ENCODE measurements at regions not wholly inside any gene's neighbourhood (a gene's known extent, or its start where the extent isn't known, plus 50 kb on each side); places are given as distances from the start of the nearest gene placed in this dataset.
"Not testable (repeated sequence)": the region's sequence is repeated elsewhere in the genome, so short reads cannot be mapped to it uniquely, and the experiment has no call there.

DNA sequence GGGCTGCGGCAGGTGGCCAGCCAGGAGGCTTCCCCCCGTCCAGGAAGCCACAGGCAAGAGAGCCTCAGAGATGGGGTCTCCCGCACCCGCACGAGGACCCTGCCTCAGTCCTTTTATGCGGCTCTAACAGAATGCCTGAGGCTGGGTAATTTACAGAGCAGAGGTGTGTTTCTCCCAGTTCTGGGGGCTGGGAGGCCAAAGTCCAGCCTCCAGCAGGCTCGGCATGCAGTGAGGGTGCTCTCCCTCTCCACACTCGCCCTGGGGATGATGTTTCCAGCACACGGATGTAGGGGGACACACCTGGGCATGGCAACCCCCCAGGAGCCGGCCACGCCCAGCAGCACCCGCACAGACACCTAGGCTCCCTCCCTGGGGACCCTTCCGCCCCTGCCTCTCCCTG lies 95.4 kb upstream of the PPP1R26 start:
- H3K4me3 ChIP-seq = no peak overlapping the region
- peaks cover 0 to 16% of the 10 kb centered on the region in 2 donors for H3K27me3 ChIP-seq
- intact Hi-C loops (cut with DNase I) = no loop called here
- no peaks in the 10 kb centered on the region for H3K36me3 ChIP-seq
- H3K27ac ChIP-seq = no peak overlapping the region
- no peaks in the 10 kb centered on the region for H3K4me1 ChIP-seq
- TF ChIP-seq, protein P1, sequence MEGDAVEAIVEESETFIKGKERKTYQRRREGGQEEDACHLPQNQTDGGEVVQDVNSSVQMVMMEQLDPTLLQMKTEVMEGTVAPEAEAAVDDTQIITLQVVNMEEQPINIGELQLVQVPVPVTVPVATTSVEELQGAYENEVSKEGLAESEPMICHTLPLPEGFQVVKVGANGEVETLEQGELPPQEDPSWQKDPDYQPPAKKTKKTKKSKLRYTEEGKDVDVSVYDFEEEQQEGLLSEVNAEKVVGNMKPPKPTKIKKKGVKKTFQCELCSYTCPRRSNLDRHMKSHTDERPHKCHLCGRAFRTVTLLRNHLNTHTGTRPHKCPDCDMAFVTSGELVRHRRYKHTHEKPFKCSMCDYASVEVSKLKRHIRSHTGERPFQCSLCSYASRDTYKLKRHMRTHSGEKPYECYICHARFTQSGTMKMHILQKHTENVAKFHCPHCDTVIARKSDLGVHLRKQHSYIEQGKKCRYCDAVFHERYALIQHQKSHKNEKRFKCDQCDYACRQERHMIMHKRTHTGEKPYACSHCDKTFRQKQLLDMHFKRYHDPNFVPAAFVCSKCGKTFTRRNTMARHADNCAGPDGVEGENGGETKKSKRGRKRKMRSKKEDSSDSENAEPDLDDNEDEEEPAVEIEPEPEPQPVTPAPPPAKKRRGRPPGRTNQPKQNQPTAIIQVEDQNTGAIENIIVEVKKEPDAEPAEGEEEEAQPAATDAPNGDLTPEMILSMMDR (IDR thresholded peaks at IDR 0.05) = no peak
- peaks cover 0 to 1% of the 10 kb centered on the region in 2 donors for H3K9me3 ChIP-seq
- ATAC-seq = no peak
- peak in 1 of 4 donors; percentile 28 for DNase-seq

DNA sequence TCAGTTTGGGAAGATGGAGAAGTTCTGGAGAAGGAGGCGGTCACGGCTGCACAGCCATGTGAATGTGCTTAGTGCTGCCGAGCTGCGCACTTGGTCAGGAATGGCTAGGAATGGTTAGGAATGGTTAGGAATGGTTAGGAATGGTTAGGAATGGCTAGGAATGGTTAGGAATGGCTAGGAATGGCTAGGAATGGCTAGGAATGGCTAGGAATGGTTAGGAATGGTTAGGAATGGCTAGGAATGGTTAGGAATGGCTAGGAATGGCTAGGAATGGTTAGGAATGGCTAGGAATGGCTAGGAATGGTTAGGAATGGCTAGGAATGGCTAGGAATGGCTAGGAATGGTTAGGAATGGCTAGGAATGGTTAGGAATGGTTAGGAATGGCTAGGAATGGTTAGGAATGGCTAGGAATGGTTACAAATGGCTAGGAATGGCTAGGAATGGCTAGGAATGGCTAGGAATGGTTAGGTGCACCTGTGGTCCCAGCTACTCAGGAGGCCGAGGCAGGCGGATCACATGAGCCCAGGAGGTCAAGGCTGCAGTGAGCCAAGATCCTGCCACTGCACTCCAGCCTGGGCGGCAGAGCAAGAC lies 94.7 kb upstream of the PPP1R26 start:
- H3K9me3 ChIP-seq; H3K4me3 ChIP-seq; DNase-seq; H3K4me1 ChIP-seq; ATAC-seq; H3K27ac ChIP-seq; intact Hi-C loops (cut with DNase I); H3K36me3 ChIP-seq: not testable (repeated sequence)
- peaks cover 0 to 16% of the 10 kb centered on the region in 2 donors for H3K27me3 ChIP-seq

DNA sequence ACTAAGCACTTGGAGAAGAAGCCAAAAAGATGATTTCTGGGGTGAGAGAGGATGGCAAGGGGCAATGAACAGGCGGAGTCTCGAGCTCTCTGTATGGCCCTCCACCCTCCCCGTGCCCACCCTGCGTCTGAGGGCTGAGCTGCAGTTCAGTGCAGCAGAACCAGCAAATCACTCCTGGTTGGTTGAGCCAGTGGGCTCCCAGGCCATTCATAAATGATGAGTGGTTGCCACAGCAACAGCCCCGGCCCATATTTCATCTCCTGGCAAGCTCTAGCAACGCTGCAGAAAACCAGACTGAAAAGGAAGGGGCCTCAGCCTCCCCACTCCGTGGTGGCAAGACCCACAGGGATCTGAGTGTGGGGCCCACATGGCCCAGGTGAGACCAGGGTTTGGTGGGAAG lies 93.8 kb upstream of the PPP1R26 start:
- ATAC-seq (no peak), DNase-seq (peak in 1 of 4 donors; percentile 23)
- intact Hi-C loops (cut with DNase I) = no loop called here
- no peaks in the 10 kb centered on the region for H3K4me1 ChIP-seq
- TF ChIP-seq, protein P1 (IDR thresholded peaks at IDR 0.05) = no peak
- H3K9me3 ChIP-seq = no peaks in the 10 kb centered on the region
- no peak overlapping the region for H3K4me3 ChIP-seq
- H3K27me3 ChIP-seq = peaks cover 0 to 16% of the 10 kb centered on the region in 2 donors
- no peak overlapping the region for H3K27ac ChIP-seq
- no peaks in the 10 kb centered on the region for H3K36me3 ChIP-seq

DNA sequence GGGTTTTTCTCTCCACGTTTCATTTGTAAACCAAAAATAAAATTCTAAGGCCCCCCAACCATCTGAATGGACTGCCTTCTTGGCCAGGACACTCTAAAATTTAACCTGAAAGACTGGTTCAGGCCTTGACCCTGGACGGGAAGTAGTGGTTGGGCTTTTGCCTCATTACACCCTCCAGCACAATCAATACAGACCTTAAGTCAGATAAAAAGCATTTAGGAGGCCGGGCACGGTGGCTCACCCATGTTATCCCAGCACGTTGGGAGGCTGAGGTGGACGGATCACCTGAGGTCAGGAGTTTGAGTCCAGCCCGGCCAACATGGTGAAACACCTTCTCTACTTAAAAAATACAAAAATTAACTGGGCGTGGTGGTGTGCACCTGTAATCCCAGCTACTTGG lies 91.6 kb upstream of the PPP1R26 start:
- intact Hi-C loops (cut with DNase I) = no loop called here
- Histone ChIP-seq H3K36me3 (no peaks in the 10 kb centered on the region), H3K4me1 (no peaks in the 10 kb centered on the region), H3K27me3 (peaks cover 0 to 19% of the 10 kb centered on the region in 2 donors), H3K9me3 (no peaks in the 10 kb centered on the region), H3K27ac (no peak overlapping the region), H3K4me3 (no peak overlapping the region)
- DNase-seq (no peak), ATAC-seq (no peak)
- TF ChIP-seq, protein P1 (IDR thresholded peaks at IDR 0.05) = no peak

DNA sequence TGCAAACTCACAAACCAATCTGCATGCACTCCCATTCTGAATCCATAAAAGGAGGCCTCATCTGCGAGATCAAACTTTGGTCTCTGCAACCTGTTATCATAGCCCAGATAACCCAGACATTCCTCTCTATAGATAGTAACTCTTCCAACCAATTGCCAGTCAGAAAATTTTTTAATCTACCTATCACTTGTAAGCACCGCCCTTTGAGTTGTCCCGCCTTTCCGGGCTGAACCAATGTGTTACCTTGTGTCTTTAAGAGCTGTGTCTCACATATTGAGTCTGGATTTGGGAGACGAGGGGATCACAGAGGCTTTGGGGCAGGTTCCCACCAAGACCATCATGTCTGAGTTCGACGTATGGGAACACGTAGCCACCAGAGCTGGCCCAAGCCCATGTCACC lies 91.1 kb upstream of the PPP1R26 start:
- H3K4me3 ChIP-seq = no peak overlapping the region
- ATAC-seq = no peak
- no peak overlapping the region for H3K27ac ChIP-seq
- TF ChIP-seq, protein P1 (IDR thresholded peaks at IDR 0.05) = no peak
- intact Hi-C loops (cut with DNase I) = no loop called here
- no peaks in the 10 kb centered on the region for H3K36me3 ChIP-seq
- H3K9me3 ChIP-seq = no peaks in the 10 kb centered on the region
- DNase-seq = no peak
- peaks cover 0 to 22% of the 10 kb centered on the region in 2 donors for H3K27me3 ChIP-seq
- H3K4me1 ChIP-seq = no peaks in the 10 kb centered on the region

DNA sequence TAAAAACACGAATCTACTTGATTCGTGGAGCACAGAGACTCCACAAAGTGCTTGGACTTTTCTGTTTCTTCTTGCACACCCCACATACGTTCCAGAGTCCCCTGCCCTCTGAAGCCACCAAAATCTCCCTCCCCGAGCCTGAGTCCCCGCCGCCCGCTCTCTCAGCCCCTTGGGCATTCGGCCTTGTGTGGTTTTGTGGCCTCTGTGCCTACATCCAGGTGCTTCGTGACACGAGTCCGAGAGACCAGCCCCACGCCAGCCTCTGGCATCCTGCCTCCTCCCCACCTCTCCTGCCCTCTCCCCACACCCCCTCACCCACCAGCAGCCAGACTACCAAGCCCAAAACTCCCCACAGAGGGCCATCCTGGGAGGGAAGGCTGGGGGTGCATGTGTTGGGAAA lies 87.8 kb upstream of the PPP1R26 start:
- no peak overlapping the region for H3K27ac ChIP-seq
- H3K4me3 ChIP-seq = no peak overlapping the region
- ATAC-seq (no peak), DNase-seq (no peak)
- H3K4me1 ChIP-seq = no peaks in the 10 kb centered on the region
- peaks cover 0 to 9% of the 10 kb centered on the region in 2 donors for H3K9me3 ChIP-seq
- H3K36me3 ChIP-seq = no peaks in the 10 kb centered on the region
- intact Hi-C loops (cut with DNase I) = no loop called here
- peaks cover 0 to 12% of the 10 kb centered on the region in 2 donors for H3K27me3 ChIP-seq
- TF ChIP-seq, protein P1 (IDR thresholded peaks at IDR 0.05) = no peak
